ENCODE measurements at regions not wholly inside any gene's neighbourhood (a gene's known extent, or its start where the extent isn't known, plus 50 kb on each side); places are given as distances from the start of the nearest gene placed in this dataset.

DNA sequence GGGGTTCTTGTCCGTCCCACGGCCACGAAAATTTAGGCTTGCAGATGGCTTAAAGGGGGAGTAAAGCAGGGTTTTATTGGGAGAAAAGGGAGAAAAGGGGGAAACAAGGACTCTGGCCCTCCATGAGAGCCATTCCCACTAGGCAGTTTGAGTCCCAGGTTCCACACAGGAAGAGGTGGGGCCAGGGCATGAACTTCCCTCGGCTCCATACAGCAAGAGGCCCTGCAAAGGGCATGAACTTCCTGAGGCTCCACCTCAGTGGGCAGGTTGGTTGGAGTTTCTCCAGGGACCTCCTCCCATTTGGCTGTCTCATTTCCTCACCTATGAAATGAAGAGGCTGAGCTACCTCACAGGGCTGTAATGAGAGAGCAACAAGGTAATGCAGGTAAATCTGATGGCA, 229.7 kb downstream of the MAT2B start:
- Mint-ChIP-seq H3K36me3 (no peaks in the 10 kb centered on the region), H3K27me3 (ENCODE audit: low read depth in 3 of 3) (peaks cover 0 to 5% (median 0%) of the 10 kb centered on the region in 3 donors), H3K4me3 (no peak overlapping the region), H3K4me1 (no peaks in the 10 kb centered on the region), H3K27ac (no peak overlapping the region), H3K9me3 (peaks cover 0 to 6% (median 3%) of the 10 kb centered on the region in 7 donors)
- H3K4me2 ChIP-seq (replicated peaks; ENCODE audit: extremely low read depth, low read length, poor library complexity, severe bottlenecking), result no peak overlapping the region
- no peak overlapping the region for H3K27ac ChIP-seq (ENCODE audit: low read depth in 1 of 2, low read length in 2 of 2)
- H3K36me3 ChIP-seq (replicated peaks in 1 of 2; ENCODE audit: control insufficient read depth in 1 of 2, insufficient read depth in 2 of 2, low read length in 2 of 2), result no peaks in the 10 kb centered on the region
- H3K9ac ChIP-seq (ENCODE audit: insufficient read depth, low read length, poor library complexity, severe bottlenecking), result no peak overlapping the region
- no CpG with 5 or more reads among the region's 4 CpGs for WGBS (ENCODE audit: insufficient coverage)
- DNase-seq, result no peak
- H4K20me1 ChIP-seq (ENCODE audit: insufficient read depth, low read length), result no peaks in the 10 kb centered on the region
- no peak overlapping the region for H2AFZ ChIP-seq (ENCODE audit: insufficient read depth, low read depth, low read length, poor library complexity, severe bottlenecking)
- H3K4me1 ChIP-seq (ENCODE audit: control insufficient read depth in 1 of 2, insufficient read depth in 2 of 2, low read length in 2 of 2), result no peaks in the 10 kb centered on the region
- TF ChIP-seq, protein P1, sequence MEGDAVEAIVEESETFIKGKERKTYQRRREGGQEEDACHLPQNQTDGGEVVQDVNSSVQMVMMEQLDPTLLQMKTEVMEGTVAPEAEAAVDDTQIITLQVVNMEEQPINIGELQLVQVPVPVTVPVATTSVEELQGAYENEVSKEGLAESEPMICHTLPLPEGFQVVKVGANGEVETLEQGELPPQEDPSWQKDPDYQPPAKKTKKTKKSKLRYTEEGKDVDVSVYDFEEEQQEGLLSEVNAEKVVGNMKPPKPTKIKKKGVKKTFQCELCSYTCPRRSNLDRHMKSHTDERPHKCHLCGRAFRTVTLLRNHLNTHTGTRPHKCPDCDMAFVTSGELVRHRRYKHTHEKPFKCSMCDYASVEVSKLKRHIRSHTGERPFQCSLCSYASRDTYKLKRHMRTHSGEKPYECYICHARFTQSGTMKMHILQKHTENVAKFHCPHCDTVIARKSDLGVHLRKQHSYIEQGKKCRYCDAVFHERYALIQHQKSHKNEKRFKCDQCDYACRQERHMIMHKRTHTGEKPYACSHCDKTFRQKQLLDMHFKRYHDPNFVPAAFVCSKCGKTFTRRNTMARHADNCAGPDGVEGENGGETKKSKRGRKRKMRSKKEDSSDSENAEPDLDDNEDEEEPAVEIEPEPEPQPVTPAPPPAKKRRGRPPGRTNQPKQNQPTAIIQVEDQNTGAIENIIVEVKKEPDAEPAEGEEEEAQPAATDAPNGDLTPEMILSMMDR (IDR thresholded peaks at IDR 0.05), result no peak
- intact Hi-C loops (cut with micrococcal nuclease), result no loop called here
- peaks cover 0 to 3% of the 10 kb centered on the region in 2 donors for H3K9me3 ChIP-seq (replicated peaks in 1 of 2; ENCODE audit: control insufficient read depth in 1 of 2, insufficient read depth in 1 of 2, low read length in 2 of 2)
- no peaks in the 10 kb centered on the region for H3K27me3 ChIP-seq (ENCODE audit: control insufficient read depth in 2 of 2, insufficient read depth in 2 of 2, low read length in 2 of 2)
- H3K4me3 ChIP-seq (replicated peaks in 1 of 3; ENCODE audit: low read depth in 2 of 3, low read length in 3 of 3), result no peak overlapping the region
- no peaks in the 10 kb centered on the region for H3K79me2 ChIP-seq (ENCODE audit: insufficient read depth, low read length)

DNA sequence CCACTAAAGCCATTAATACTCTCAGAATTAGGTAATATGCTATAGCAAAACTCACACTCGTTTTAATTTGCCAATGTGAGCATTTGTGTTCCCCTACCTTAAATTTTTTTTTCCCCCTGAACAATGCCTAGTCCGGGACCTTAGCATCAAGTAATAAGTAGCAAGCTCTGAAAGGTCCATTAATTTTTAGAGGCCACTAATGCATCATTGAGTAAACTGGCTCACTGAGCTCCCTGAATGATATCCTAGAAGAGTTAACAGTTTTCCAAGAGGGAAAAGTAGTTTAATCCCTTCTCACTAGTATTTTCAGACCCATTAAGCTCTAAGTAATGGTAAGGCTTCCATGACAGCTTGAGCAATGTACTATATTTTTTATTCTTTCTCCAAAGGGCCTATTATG, 242.2 kb downstream of the MAT2B start:
- Histone ChIP-seq H3K9me3 (replicated peaks in 1 of 2; ENCODE audit: control insufficient read depth in 1 of 2, insufficient read depth in 1 of 2, low read length in 2 of 2) (peaks cover 4 to 6% of the 10 kb centered on the region in 2 donors), H4K20me1 (ENCODE audit: insufficient read depth, low read length) (no peaks in the 10 kb centered on the region), H3K4me1 (ENCODE audit: control insufficient read depth in 1 of 2, insufficient read depth in 2 of 2, low read length in 2 of 2) (no peaks in the 10 kb centered on the region), H3K27ac (ENCODE audit: low read depth in 1 of 2, low read length in 2 of 2) (no peak overlapping the region), H3K4me2 (replicated peaks; ENCODE audit: extremely low read depth, low read length, poor library complexity, severe bottlenecking) (no peak overlapping the region), H2AFZ (ENCODE audit: insufficient read depth, low read depth, low read length, poor library complexity, severe bottlenecking) (no peak overlapping the region), H3K4me3 (replicated peaks in 1 of 3; ENCODE audit: low read depth in 2 of 3, low read length in 3 of 3) (no peak overlapping the region), H3K27me3 (ENCODE audit: control insufficient read depth in 2 of 2, insufficient read depth in 2 of 2, low read length in 2 of 2) (no peaks in the 10 kb centered on the region), H3K79me2 (ENCODE audit: insufficient read depth, low read length) (no peaks in the 10 kb centered on the region), H3K9ac (ENCODE audit: insufficient read depth, low read length, poor library complexity, severe bottlenecking) (no peak overlapping the region), H3K36me3 (replicated peaks in 1 of 2; ENCODE audit: control insufficient read depth in 1 of 2, insufficient read depth in 2 of 2, low read length in 2 of 2) (no peaks in the 10 kb centered on the region)
- no CpG with 5 or more reads among the region's 2 CpGs for WGBS (ENCODE audit: insufficient coverage)
- Mint-ChIP-seq H3K27me3 (ENCODE audit: low read depth in 3 of 3) (peaks cover 0 to 1% (median 0%) of the 10 kb centered on the region in 3 donors), H3K4me1 (no peaks in the 10 kb centered on the region), H3K4me3 (no peak overlapping the region), H3K27ac (no peak overlapping the region), H3K9me3 (peaks cover 0 to 12% (median 6%) of the 10 kb centered on the region in 7 donors), H3K36me3 (no peaks in the 10 kb centered on the region)
- no peak for DNase-seq
- TF ChIP-seq, protein P1 (IDR thresholded peaks at IDR 0.05), result no peak
- intact Hi-C loops (cut with micrococcal nuclease), result no loop called here

Measured in CD14-positive monocyte (primary cell).